Stimulated activated CD4-positive, alpha-beta T cell treated with anti-CD3 and anti-CD28 coated beads, Interleukin-2, amount 100 ng/mL, for 24 hours (primary cell): ENCODE measurements at regions not wholly inside any gene's neighbourhood (a gene's known extent, or its start where the extent isn't known, plus 50 kb on each side); places are given as distances from the start of the nearest gene placed in this dataset.
"Not testable (repeated sequence)": the region's sequence is repeated elsewhere in the genome, so short reads cannot be mapped to it uniquely, and the experiment has no call there.

Experiments used
- DNase-seq, 2 donors: peaks; one replicate each; pipeline ENCODE4 v3.0.0-alpha.2; 2020

DNA sequence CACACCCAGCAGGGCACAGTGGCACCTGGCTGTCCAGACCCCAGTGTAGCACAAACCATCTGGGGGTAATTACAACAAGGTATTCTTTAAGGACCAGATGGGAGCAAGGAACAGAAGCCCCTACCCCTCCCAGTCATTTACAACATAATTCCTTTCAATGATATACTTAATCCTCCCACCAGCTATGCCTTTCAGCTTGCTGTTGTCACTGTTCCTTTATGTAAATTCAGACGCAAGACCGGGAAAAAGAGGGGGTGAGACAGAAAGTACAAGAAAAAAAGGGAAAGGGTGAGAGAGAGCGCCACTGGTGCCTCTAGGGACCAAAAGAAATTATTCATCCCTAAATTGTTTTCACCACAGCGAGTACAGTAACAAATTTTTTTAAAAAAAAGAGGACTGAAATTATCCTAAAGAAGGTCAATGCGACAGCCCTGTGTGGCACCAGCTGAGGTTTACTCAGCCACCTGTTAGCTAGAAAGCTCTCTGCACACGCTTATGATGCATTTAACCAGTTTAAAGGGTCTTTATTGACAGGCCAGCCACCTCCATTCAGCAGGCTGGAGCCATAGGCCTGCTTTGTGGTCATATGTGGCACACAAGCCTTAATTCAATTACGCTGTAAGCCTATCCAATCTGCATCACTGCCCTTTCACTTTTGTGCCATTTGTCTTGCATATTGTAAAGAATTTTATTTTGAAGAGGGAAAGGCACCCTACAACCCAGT, 210.2 kb upstream of the ISL1 start:
- no peak for DNase-seq

DNA sequence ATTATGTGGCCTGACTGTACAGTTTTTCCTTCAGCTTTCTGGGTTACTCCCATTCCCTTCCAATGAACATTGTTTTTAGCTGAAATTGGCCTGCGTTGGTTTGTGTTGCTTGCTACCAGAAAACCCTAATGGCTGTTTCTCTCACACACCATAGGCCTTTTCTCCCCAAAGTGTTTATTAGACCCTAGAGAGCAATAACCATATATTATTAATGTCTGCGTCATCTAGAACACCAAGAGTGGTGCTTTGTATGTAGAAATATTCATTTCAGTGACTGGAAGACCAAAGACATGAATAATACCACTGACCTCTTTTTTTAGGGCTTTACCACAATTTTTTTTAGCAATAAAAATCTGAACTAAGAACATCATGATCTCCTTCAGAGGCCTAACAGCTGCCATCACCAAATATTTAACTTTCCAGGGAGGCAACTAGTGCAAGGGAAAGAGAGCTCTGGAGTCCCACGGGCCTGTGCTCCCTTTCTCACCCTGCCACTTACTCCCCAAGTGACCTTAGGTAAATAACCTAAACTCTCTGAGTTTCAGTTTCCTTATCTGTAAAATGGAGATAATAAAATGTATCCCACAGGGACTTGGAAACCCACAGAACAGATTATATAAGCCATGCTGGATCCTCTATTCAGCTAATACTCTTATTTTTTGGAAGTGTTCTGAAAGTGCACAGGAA, 201.9 kb upstream of the ISL1 start:
- no peak for DNase-seq

DNA sequence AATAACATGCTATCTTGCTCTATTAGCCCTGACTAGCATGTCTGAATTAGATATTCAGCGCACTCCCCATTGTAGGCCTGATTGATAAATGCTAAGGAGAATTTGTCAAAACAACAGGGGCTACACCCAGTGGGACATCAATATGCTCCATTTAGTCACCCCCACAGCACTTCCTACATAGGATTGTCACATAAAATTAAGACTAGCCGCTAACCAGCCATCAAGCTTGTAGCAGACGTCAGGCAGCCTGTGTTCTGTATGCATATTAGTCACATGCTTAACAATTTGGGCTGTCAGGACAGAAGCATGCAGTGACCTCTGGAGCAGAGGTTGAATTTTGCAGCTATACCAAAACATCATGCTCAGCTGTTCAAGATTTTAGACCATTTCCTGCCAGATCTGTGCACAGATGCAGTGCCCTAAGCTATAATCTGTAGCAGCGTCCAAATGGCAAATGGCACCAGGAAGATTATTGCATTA, 197.4 kb upstream of the ISL1 start:
- no peak for DNase-seq

DNA sequence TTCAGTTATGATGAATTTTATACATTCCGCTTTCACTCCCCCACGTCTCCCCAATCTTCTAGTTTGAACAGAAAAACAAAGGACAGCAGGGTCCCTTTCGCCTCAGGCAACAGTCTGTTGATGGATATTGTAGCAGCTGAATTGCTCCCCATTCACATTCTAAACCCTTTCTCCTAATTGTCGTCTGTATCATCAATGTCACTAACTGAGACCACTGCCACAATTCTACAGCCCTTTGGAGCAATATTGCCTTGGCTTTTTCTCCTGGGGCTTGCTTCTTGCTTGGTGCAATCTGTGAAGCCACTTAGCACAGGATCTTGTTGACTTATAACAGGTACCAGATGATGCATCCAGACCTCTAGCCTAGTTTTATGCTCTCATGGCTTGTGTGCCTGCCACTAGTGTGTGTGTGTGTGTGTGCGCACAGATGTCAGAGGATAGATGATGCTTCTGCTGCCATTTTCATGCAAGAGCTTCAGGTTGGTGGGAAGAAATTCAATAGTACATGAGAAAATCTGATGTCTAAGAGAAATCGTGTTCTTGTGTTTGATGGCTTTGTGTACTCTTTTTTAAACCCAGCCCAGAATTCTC, 195.2 kb upstream of the ISL1 start:
- no peak for DNase-seq

DNA sequence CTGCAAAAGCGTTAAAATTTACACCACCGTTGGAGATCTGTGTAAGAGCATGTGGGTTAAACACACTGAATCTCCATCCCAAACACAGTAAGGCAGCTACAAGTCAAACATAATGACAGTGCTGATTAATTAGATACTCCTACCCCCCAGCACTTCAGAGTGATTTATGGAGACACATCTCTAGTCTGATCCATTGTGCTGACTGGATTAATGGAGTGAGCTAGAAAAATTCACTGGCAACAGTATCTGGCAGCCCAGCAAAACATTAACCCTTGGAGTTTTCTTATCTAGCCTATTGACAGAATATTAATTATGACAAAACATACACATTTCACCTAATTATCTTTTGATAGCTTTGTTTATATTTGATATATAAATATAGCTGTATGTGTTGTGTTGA, 188.6 kb upstream of the ISL1 start:
- DNase-seq: no peak

DNA sequence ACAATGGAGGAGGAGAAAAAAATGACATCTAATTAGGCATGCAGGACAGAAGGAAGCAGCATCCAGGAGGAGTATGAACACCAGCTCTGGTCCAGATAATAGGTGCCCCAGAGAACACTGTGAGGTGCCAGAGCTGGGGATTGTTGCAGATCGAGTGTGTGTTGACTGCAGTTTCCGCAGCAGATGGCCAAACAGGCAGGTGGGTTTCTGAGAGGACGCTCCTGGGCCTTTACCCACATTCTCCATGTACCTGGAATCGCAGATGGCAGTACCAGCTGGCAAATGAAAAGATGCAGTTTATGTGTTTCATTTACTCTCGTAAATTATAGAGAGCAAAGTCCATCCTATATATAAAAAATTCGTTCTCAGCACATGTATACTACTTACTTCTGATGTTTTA, 182.2 kb upstream of the ISL1 start:
- no peak for DNase-seq

DNA sequence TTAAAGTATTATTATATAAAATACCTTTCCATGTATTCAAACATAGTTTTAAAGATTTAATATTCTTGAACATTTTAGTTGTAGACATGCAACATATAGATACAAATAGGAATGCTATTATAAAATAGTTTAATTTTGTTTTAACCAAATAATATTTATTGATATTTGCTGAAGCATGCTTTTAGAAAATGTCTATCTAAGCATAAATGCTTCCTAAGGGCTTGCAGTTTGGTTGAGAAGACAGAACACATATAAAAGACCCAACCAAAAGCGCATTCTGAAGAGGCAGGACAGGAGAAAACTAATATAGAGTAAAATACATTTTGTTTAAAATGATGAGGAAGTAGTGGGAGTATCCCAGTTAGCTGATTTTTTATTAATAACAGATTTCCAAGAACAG, 181.5 kb upstream of the ISL1 start:
- DNase-seq: no peak

DNA sequence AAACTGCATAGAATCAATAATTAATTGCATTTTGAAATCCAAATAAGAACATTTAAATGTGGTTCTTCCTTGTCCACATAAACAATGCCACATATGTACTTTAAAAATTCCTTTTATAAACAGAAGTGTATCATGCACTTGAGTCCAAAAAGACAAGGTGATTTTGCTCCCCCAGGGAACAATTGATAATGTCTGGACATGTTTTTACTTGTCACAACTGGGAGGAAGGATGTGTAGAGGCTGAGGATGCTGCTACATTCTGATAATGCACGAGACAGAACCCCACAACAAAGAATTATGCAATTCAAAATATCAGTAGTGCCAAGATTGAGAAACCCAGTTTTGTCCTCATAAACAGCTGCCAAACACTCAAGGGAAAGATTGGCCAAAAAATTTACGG, 181.1 kb upstream of the ISL1 start:
- no peak for DNase-seq

DNA sequence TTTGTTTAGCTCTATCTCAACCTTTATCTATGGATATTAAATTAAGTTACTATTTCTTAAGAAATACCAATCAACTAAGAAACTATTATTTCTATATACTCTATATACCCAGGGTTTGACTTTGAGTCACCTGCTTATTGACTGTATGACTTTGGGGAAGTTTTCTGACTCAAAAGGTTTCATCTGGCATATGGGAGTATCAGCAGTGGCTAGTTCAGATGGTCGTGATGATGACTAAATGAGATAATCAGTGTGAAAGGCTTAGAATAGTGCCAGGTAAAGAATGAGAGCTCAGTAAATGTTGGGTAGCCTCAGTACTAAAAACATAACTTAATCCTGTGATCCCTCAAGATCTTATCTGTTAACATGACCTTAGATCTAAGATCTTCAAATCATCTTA, 179.7 kb upstream of the ISL1 start:
- DNase-seq: no peak

DNA sequence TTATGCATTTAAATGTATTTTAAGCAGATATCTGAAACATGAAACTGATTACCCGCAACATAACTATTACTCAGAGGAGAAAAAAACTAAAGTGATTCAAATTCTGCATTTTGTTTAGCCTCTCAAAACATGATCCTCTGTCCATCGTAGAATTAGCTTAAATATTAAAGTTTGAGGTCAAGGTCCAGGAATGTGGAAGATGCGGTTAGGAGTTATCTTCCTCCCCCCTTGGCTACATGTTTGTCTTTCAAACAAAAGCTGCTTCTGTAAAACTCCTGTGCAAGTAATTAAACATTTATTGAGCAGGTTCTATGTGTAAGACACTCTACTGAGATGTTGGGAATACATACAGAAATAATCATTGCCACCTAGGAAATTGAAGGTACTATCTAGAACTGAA, 175.0 kb upstream of the ISL1 start:
- no peak for DNase-seq

DNA sequence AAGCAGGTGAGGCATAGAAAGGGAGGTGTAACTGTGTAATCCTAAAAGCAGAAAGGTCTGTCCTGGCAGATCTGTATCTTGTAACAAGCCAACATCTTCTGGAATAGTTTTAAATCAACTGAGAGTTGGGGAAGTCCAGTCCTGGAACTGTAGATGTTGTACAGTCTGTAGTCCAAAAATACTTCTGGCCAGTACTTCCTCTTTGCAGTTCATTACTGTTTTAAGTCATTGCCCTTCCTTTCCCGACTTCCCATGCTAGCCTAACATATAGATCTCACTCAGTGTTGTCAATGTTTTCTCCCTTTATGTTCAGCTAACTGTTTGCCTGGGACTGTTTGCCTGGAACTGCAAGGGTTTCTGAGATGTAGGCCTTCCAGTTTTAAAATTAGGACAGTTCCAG, 168.5 kb upstream of the ISL1 start:
- no peak for DNase-seq

DNA sequence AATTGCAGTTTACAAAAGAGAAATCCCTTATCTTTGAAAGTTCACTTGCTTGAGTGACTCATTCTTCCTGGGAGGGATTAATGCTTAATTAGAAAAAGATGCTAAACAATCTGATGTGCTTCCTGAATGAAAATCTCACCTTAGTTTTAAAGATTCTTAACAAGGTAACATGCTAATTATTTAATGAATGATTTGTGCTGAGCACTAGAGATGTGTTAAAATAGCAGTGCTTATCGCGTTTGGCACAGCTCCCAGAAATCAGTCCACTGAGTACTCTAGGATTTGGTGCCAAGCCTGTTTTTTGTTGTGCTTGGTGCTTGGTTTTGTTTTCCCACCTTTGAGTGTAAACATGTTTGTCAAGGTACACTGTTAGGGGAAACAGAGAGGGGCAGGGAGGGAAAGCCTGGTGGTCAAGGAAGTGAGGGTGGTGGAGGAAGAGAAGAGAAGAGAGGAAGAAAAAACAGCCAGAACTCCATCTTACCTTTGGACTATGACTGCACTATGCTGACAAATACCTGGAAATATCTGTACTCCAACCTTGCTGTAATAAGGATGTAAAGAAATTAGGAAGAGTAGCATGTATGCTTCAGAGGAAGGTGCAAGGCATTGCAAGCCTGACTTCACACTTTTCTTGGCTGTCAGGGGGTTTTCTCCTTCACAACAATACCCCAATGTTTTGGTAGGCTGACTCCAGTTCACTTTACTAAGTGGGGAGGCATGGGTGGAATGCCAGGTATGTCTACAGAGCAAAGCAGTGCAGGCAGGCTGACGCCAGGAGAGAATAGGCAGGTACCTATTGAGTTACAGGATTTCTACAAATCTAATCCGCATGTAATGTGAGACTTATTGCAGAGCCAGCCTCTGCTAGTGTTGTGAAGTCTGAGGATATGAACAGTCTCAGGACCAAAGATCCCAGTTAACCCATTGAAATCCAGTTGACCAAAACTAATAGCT, 157.2 kb upstream of the ISL1 start:
- no peak for DNase-seq

DNA sequence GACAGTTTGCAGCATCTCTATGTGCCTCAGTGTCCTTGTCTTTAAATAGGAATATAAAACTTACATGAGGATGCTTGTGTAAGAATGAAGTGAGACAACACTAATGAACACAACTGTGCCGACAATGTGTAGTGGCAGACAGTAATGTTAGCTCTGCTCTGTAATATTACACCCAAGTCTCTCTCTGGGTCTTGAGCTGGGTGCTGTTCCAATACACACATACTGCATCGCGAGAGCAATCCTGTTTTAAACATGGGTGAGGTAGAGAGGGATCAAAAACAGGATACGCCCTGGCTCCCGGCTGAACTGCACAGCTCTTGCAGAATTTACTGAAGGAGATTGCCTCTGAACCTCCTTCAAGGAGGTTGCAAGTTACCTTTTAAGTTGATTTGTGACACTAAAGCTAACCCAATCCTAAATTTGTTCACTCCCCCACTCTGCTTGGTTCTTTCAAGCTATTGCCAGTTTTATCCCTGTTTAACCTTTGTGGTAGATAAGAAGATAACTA, 155.2 kb upstream of the ISL1 start:
- DNase-seq: no peak

DNA sequence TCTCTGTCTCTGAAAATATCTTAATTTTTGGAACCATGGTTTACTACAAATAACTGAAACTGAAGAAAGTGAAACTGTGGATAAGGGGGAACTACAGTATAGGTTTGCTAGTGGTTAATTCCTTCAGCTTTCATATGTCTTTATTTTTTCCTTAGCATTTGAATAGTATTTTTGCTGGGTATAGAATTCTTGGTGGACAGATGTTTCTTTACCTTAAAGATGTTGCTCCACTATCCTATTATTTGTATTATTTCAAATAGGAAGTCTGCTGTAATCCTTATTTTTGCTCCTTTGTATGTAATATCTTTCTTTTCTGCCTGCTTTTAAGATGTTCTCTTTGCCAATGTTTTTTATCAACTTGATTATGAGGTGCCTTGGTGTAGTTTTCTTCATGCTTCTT, 152.9 kb upstream of the ISL1 start:
- DNase-seq: no peak

DNA sequence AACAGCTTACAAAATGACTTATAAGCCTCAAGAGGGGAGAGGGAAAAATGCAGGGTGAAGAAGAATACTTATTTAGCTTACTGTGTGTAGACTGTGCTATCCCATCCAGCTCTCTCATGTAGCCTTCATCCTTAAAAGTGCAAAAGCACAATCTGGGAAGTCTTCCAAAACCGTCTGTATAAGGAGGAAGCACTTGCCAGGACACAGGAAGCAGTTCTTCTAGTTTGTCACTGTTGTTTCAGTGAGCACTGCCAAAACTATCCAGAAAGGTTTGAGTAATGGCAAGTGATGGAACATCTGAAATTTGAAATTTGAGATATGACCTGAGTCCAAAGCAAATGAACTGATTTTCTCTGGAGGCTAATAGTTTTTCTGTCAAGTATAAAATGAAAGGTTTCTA, 140.8 kb upstream of the ISL1 start:
- no peak for DNase-seq

DNA sequence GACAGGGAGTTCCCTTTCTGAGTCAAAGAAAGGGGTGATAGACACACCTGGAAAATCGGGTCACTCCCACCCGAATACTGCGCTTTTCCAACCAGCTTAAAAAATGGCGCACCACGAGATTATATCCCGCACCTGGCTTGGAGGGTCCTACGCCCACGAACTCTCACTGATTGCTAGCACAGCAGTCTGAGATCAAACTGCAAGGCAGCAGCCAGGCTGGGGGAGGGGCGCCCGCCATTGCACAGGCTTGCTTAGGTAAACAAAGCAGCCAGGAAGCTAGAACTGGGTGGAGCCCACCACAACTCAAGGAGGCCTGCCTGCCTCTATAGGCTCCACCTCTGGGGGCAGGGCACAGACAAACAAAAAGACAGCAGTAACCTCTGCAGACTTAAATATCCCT, 132.3 kb upstream of the ISL1 start:
- not testable (repeated sequence) for DNase-seq

DNA sequence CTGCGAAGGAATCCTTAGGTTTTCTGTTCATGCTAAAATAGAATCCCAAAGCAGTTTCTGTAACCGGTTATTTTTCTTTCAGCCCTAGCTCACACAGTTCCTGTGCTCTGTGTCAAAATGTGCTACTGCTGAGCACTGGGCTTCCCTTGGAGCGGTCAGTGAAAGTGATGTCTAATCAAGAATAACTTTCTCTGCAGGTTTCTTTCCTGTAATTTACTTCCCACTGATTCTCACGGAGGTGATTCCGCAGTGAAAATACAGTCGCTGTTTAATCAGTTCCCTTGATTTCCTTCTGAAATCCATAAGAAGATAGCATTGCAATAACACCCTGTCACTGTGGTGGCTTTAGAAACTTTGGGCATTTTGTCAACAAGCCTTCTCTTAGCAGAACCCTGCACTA, 112.0 kb upstream of the ISL1 start:
- no peak for DNase-seq

DNA sequence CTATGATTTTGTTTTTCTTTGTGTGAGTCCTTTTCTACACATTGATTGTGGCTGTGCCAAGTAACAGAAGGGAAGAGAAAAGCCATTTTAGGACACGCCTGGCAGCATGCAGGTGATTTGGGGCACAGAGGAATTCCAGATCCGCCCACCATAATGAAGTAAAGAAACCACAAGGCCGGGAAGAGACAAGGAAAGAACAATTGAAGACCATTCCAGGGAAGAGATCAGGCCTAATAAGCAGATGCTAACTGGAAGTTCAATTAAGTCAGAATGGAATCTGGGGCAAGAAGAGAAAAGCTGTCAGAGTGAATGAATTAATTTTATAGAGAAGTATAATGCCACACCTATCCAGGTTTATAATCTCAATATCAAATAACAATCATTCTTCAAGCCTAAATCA, 110.2 kb upstream of the ISL1 start:
- DNase-seq: no peak

DNA sequence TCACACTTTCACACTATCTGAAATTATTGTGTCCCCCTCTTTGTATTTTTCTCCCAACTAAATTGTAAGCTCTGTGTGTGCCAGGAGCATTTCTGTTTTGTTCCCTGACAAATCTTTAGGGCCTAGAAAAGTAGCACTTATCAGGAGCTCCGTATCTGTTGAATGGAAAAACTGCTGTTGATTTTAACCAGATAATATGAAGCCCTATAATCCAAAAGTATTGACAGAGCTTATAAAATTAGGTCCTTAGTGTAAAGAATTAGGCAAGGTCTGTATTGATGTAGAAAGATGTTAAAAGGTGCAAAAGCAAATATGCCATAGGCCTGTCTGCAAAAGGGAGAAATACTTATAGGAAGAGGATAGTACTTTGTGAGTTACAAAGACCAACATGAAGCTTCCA, 109.4 kb upstream of the ISL1 start:
- DNase-seq: no peak

DNA sequence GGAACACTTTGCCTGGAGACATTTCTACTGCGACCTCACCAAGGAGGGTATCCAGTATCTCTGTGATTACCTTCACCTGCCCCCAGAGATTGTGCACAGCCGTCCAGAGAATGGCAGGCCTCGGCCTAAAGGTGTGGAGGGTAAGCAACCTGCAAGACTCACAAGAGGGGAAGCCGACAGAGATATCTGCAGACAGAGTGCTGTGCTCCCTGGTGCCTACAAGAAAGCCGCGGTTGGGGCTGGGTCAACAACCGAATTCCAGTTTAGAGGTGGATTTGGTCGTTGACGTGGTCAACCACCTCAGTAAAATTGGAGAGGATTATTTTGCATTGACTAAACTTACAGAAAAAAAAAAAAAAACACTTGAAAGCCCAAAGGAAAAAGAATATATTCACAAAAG, 107.8 kb upstream of the ISL1 start:
- no peak for DNase-seq

DNA sequence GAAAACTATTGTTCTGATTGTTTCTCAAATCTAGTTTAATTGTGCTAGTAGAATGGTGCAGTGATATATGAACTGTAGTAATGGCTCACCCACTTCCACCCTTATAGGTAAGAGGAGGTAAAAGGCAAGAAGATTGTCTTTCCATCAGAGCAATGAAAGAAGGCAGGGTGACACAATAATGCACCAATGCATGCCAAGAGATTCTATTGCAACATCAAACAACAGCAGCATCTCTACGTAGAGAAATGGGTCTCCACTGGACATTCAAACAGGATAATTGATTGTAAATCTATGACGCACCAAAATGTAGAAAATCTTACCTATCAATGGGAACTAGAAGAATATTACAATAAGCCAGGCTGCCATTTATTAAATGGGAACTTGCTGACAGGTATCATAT, 107.0 kb upstream of the ISL1 start:
- no peak for DNase-seq

DNA sequence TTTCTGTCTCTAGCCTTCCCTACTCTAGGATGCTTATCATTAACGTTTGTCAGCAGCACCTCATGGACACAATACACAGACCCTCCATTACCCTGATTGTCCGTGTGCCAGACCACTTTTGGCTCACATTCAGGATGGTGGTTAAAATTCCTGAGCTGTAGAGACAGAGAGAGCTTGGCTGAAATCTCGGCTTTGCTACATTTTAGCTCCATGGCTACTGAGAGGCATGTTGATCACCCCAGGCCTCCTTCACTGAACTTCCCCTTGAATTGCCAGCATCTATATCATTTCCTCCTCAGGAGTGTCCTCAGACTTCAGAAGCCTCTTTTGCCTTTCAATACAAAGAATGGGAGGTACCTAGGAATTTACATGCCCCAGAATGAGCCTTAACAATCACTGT, 104.7 kb upstream of the ISL1 start:
- DNase-seq: no peak
